DMS114 treated with DMSO at 0.1 percent for 48 hours (cell line): ENCODE measurements at regions not wholly inside any gene's neighbourhood (a gene's known extent, or its start where the extent isn't known, plus 50 kb on each side); places are given as distances from the start of the nearest gene placed in this dataset.

Source experiments
- DNase-seq: peaks from one replicate; lab custom pipeline; 2025; ENCODE audit not compliant: unreplicated experiment; lab: John Stamatoyannopoulos, UW

GRCh38 chr9:26574898-26575440, 317.6 kb downstream of the CAAP1 start:
- no peak for DNase-seq

DNA sequence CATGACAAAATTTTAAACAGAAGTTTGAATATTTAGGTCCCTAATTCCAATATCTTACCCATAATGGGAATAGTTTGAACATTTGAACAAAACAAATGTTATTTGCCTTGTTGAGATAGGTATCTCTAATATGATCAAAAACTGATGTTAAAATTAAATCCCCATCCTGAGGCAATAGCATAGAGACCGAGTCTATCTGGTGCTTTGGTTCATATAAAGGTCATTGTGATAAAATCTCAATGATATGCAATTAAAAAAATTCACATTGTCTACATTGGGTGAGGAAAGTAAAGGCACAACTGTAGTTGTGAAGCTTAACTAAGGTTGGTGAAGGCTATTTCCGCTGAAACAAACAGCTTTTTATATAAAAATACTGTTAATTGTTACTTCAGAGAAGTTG, 318.3 kb downstream of the CAAP1 start:
- no peak for DNase-seq

DNA sequence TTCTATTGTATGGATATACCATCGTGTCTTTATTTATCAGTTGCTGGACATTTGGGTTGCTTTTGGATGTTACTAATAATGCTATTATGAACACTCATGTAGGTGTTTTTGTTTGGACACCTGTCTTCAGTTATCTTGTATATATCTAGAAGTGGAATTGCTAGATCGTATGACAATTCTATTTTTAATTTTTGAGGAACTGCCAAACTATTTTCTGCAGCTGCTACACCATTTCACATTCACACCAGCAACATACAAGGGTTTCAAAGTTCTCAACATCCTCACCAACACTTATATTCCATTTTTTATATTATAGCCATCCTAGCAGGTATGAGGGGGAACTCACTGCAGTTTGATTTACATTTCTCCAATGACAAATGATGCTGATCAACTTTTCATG, 324.6 kb downstream of the CAAP1 start:
- no peak for DNase-seq

GRCh38 chr9:26566141-26566540, 326.5 kb downstream of the CAAP1 start:
- DNase-seq = no peak

- no peak for DNase-seq
These were observed 327.5 kb downstream of the CAAP1 start for GRCh38 chr9:26565118-26565517.

DNA sequence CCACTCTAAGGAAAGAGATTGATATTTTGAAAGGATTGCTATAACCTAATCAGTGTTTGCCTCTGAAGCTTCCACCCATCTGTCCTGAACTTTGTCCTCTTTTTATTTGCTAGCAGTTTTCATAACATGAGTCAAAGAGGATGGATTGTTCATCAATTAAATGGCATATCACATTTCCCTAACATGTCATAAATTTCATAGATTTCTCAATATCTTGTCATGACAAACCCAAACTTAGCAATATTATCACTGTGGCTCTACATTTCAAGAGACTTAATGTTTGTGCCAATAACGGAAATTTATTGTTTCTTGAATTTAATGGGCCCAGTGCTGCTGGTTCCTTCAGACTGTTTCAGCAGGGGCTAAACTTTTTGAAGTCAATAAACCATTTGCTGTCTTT, 330.3 kb downstream of the CAAP1 start:
- DNase-seq = no peak

GRCh38 chr9:26561928-26562327, 330.7 kb downstream of the CAAP1 start:
- no peak for DNase-seq

GRCh38 chr9:26559506-26559905, 333.1 kb downstream of the CAAP1 start:
- no peak for DNase-seq

- DNase-seq = no peak
These were observed 340.6 kb downstream of the CAAP1 start for GRCh38 chr9:26551971-26552370.

DNA sequence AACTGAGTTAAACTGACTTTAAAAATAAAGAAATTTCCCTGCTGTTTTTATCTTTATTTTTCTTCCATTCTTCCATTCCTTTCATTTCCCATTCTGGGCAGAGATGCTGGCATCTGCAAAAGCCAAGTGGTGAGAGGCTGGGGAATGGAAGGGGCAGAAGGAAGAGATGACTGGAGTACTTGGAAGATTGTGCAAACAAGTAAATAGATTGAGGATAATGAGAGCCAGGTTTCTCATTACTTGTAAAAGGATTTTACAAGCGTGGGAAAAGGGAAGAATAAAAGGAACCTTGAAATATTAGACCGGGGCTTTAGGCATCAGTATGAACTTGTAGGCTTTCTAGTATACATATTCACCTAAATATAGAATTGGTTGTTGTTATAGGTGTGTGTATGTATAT, 341.2 kb downstream of the CAAP1 start:
- no peak for DNase-seq

- no peak for DNase-seq
These were observed 343.8 kb downstream of the CAAP1 start for GRCh38 chr9:26548781-26549290.

DNA sequence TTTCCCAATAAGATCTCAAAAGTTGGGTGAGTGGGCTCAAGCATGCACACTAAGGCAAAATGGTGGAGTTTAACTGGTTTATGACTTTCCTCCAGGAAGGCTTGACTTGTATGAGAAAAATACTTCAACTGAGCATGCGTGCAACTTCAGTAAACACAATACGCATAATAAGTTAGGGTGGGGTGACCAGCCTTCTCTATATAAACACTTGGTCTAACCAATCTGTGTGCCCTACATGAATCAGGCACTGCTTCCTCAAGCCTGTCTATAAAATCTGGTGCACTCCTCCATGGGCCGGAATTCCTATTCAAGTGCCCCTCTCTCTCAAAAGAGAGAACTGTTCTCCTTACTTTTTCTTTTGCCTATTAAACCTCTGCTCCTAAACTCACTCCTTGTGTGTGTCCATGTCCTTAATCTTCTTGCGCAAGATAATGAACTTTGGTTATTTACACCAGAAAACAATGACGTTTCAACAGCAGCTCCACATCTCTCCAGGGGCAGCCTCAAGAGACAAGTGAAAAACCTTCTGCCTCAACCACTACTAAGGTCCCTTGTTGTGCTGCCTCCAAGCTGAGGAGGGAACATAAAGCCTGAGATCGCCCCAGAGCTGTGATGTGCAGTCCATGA, 352.6 kb downstream of the CAAP1 start:
- no peak for DNase-seq

DNA sequence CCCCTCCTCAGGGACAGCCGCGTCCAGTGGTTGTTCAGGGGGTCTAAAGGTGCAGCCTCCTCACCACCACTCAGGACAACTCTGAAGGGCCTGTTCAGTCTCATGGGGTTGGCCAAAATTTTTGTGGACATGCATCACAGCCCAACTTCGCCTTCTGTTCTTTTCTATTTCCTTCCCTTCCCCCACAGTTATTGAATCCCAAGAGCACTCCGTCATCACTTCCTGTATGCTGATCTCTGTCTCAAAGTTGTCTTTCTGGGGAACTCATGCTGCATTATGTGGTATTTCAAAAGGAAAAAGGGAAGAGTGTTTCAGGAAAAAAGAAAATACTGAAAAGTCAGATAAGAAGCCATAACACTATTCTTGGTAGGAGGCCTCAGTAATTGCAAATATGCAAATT, 355.4 kb downstream of the CAAP1 start:
- DNase-seq = no peak

DNA sequence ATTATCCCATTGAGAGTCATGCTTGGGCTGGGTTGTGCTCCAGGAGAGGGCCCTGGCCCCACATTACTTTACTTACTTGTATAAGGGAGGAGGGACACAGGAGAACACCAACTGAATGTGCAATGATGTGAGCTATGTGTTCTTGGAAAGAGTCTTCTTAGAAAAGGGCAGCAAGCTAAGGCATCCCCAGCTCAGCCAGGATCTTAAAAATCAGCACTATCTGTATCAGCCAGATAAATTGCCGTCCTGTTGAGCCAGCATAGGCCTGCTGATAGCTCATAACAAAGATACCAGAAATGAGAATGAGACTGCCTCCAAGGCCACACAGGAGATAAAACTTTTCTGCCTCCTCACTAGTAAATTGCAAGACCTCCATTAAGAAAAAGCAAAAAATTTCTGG, 357.5 kb downstream of the CAAP1 start:
- DNase-seq = no peak

- DNase-seq = no peak
These were observed 361.8 kb downstream of the CAAP1 start for GRCh38 chr9:26530841-26531240.

DNA sequence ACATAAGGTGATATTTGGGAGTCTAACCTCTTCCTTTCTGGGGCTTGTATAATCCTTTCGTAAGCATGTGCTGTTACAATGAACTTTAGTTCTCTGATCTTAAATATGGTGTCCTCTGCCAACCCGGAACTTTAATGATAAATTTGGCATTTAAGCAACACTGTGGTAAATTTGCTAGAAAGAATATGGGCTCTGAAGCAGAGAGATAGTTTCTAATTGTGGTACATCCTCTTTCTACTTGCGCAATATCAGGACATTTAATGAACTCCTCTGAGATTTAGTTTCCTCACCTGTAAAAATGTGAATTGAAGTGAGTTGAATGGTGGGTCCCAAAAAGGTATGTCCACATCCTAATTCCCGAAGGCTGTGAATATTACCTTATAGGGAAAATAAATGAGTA, 364.7 kb downstream of the CAAP1 start:
- no peak for DNase-seq

DNA sequence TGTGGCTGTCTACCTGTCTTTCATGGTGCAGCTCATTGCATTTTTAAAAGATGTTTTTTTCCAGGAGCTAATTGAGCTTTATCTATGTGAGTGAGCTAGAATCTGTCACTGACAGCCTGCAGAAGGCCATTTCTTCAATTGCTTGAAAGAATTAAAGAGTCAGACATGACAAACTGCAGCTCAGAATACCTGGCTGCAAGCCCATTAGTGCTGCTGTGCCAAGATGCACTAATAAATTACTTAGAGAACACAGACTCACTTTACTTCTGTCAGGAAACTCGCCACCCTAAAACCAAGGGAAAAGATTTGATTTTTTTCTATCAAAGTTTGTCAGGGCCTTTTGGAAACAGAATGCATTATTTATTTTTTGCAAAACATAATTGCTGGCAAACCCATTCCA, 368.3 kb downstream of the CAAP1 start:
- DNase-seq = no peak

- no peak for DNase-seq
These were observed 369.0 kb downstream of the CAAP1 start for GRCh38 chr9:26523577-26523976.

- DNase-seq = no peak
These were observed 372.5 kb downstream of the CAAP1 start for GRCh38 chr9:26520141-26520540.

DNA sequence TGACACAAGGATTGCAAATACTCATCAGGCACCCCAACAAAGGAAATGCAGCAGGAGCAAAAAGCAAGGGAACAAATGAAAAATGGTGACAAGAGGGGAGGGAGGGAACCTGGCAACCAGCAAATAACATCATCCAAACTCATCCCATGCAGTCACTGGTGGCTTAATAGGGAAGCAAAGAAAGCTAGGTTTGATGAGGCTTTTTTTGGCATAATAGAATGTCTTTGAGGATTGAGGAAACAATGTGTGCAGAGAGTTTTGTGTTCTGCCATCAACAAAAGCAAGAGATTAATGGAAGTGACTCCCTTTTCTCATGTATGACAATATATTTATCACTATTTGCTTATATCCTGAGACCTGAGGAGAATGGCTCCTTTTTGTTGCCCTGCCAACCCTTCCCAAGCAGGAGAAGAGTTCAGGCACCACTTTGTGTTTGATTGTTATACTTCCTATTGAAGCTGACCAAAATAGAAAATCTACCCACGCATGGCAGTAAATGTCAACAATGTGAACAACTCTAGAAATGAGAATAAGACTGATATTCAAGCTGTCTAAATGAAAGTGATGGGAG, 375.7 kb downstream of the CAAP1 start:
- DNase-seq = no peak

GRCh38 chr9:26513730-26514129, 378.9 kb downstream of the CAAP1 start:
- DNase-seq = no peak

- DNase-seq = no peak
These were observed 382.5 kb downstream of the CAAP1 start for GRCh38 chr9:26510137-26510536.

- DNase-seq = no peak
These were observed 383.7 kb downstream of the CAAP1 start for GRCh38 chr9:26508897-26509296.
